GM23338 (cell line): ENCODE measurements at regions not wholly inside any gene's neighbourhood (a gene's known extent, or its start where the extent isn't known, plus 50 kb on each side); places are given as distances from the start of the nearest gene placed in this dataset.

Source experiments
- ATAC-seq: fragments of 200-7000 bp; cut with Tn5 transposase; 3 replicates; pipeline ENCODE4 v1.9.1; 2020
- DNase-seq: peaks from one replicate; pipeline ENCODE4 v3.0.0-alpha.2; 2015; ENCODE audit warnings: low spot score
- H2AFZ ChIP-seq: fragments of 200-600 bp; sonication (generic); 2 replicates; pipeline ENCODE4 v1.8.0; 2016; ENCODE audit warnings: antibody characterized with exemption, mild to moderate bottlenecking, moderate library complexity
- H3F3A ChIP-seq: fragments of 200-600 bp; sonication (generic); replicated peaks from 2 replicates; pipeline ENCODE4 v1.8.0; 2017; ENCODE audit warnings: antibody characterized with exemption, mixed run types, low read depth
- H3K27ac ChIP-seq: fragments of 200-600 bp; sonication (generic); 2 replicates; pipeline ENCODE4 v1.6.1; 2016; ENCODE audit warnings: low read depth
- H3K27me3 ChIP-seq: fragments of 200-600 bp; sonication (generic); 2 replicates; pipeline ENCODE4 v1.8.0; 2016; ENCODE audit warnings: mild to moderate bottlenecking, mixed run types, moderate library complexity; ENCODE audit not compliant: insufficient read depth
- H3K36me3 ChIP-seq: fragments of 200-600 bp; sonication (generic); 2 replicates; pipeline ENCODE4 v1.8.0; 2016; ENCODE audit warnings: mild to moderate bottlenecking; ENCODE audit not compliant: insufficient read depth
- H3K4me1 ChIP-seq: fragments of 200-600 bp; sonication (generic); 2 replicates; pipeline ENCODE4 v1.8.0; 2016; ENCODE audit warnings: mild to moderate bottlenecking, moderate library complexity; ENCODE audit not compliant: insufficient read depth
- H3K4me2 ChIP-seq: fragments of 200-600 bp; sonication (generic); 2 replicates; pipeline ENCODE4 v1.7.1; 2017; ENCODE audit warnings: mixed run types
- H3K4me3 ChIP-seq: fragments of 200-600 bp; sonication (generic); 2 replicates; pipeline ENCODE4 v1.6.1; 2016; ENCODE audit warnings: mixed run types
- H3K79me2 ChIP-seq: fragments of 200-600 bp; sonication (generic); replicated peaks from 2 replicates; pipeline ENCODE4 v1.8.0; 2017; ENCODE audit warnings: mild to moderate bottlenecking; ENCODE audit not compliant: insufficient read depth
- H3K9me2 ChIP-seq: fragments of 200-600 bp; sonication (generic); 2 replicates; pipeline ENCODE4 v1.8.0; 2017; ENCODE audit not compliant: insufficient read depth
- H4K20me1 ChIP-seq: fragments of 200-600 bp; sonication (generic); replicated peaks from 2 replicates; pipeline ENCODE4 v1.8.0; 2017; ENCODE audit warnings: mild to moderate bottlenecking; ENCODE audit not compliant: insufficient read depth
- H3K27ac Mint-ChIP-seq: 2 replicates; pipeline ENCODE4 v1.8.0; 2020; ENCODE audit warnings: inconsistent platforms, mild to moderate bottlenecking, moderate library complexity, mixed read lengths
- H3K27me3 Mint-ChIP-seq: 3 replicates; pipeline ENCODE4 v1.8.0; 2022; ENCODE audit warnings: low read depth, mild to moderate bottlenecking, moderate library complexity, mixed read lengths, inconsistent platforms; ENCODE audit not compliant: insufficient read depth, poor library complexity
- H3K36me3 Mint-ChIP-seq: 3 replicates; pipeline ENCODE4 v1.8.0; 2021; ENCODE audit warnings: low read depth, mild to moderate bottlenecking, inconsistent platforms, moderate library complexity, mixed read lengths
- H3K4me1 Mint-ChIP-seq: 3 replicates; pipeline ENCODE4 v1.8.0; 2020; ENCODE audit warnings: mild to moderate bottlenecking, inconsistent platforms, mixed read lengths
- H3K4me3 Mint-ChIP-seq: 3 replicates; pipeline ENCODE4 v1.8.0; 2021; ENCODE audit warnings: moderate library complexity, mild to moderate bottlenecking, inconsistent platforms, mixed read lengths
- H3K9me3 Mint-ChIP-seq: 3 replicates; pipeline ENCODE4 v1.8.0; 2020; ENCODE audit warnings: moderate library complexity, mild to moderate bottlenecking, inconsistent platforms, mixed read lengths
- CREB1 ChIP-seq: fragments of 250-450 bp; sonication (Bioruptor Pico); IDR thresholded peaks from 2 replicates; pipeline ENCODE4 v1.5.0; 2020; ENCODE audit warnings: low read depth, mild to moderate bottlenecking, moderate library complexity
- EZH2 ChIP-seq: fragments of 200-600 bp; sonication (generic); IDR thresholded peaks from one replicate; pipeline ENCODE4 v1.8.0; 2017; ENCODE audit warnings: antibody characterized with exemption, mild to moderate bottlenecking, low read depth; ENCODE audit not compliant: unreplicated experiment
- EZH2phosphoT487 ChIP-seq: fragments of 200-600 bp; sonication (generic); IDR thresholded peaks from one replicate; pipeline ENCODE4 v1.8.1; 2018; ENCODE audit warnings: antibody characterized with exemption; ENCODE audit not compliant: unreplicated experiment
- NANOG ChIP-seq: IDR thresholded peaks from 2 replicates; pipeline ENCODE4 v1.6.1; 2016; ENCODE audit warnings: antibody characterized with exemption, borderline replicate concordance
- POLR2AphosphoS5 ChIP-seq: IDR thresholded peaks from 2 replicates; pipeline ENCODE4 v1.6.1; 2016; ENCODE audit warnings: antibody characterized with exemption, low read depth
- REST ChIP-seq: IDR thresholded peaks from one replicate; pipeline ENCODE4 v1.6.1; 2018; ENCODE audit warnings: antibody characterized with exemption; ENCODE audit not compliant: unreplicated experiment
- STAT1 ChIP-seq: IDR thresholded peaks from one replicate; pipeline ENCODE4 v1.6.1; 2016; ENCODE audit warnings: antibody characterized with exemption; ENCODE audit not compliant: unreplicated experiment
- ZNF331 ChIP-seq: fragments of 250-450 bp; sonication (Bioruptor Pico); IDR thresholded peaks from 2 replicates; pipeline ENCODE4 v1.5.0; 2020; ENCODE audit warnings: low read depth, mild to moderate bottlenecking, moderate library complexity
- ZNF462 ChIP-seq: fragments of 250-450 bp; sonication (Bioruptor Pico); IDR thresholded peaks from 2 replicates; pipeline ENCODE4 v1.5.0; 2020; ENCODE audit warnings: mild to moderate bottlenecking, moderate library complexity

GRCh38 chr10:125363791-125364190, 203.4 kb upstream of the CTBP2 start:
- Mint-ChIP-seq H3K27ac (no peak overlapping the region), H3K9me3 (peaks cover 13% of the 10 kb centered on the region), H3K4me3 (no peak overlapping the region), H3K27me3 (peaks cover 2% of the 10 kb centered on the region), H3K36me3 (peaks cover 4% of the 10 kb centered on the region), H3K4me1 (no peaks in the 10 kb centered on the region)
- Histone ChIP-seq H3K4me3 (no peak overlapping the region), H4K20me1 (no peaks in the 10 kb centered on the region), H3F3A (no peaks in the 10 kb centered on the region), H3K4me1 (no peaks in the 10 kb centered on the region), H3K4me2 (no peak overlapping the region), H3K79me2 (no peaks in the 10 kb centered on the region), H3K36me3 (no peaks in the 10 kb centered on the region), H3K9me2 (no peaks in the 10 kb centered on the region), H3K27me3 (no peaks in the 10 kb centered on the region), H2AFZ (no peak overlapping the region), H3K27ac (no peak overlapping the region)
- ATAC-seq, result no peak
- DNase-seq, result no peak
- TF ChIP-seq POLR2AphosphoS5 (no peak), CREB1 (no peak), EZH2 (no peak), ZNF462 (CRISPR knock-in tag) (no peak), REST (no peak), EZH2phosphoT487 (no peak), NANOG (no peak), ZNF331 (CRISPR knock-in tag) (no peak), STAT1 (no peak)
